ENCODE measurements at regions not wholly inside any gene's neighbourhood (a gene's known extent, or its start where the extent isn't known, plus 50 kb on each side); places are given as distances from the start of the nearest gene placed in this dataset.

- Histone ChIP-seq H3K4me1 (no peaks in the 10 kb centered on the region), H3K4me3 (no peak overlapping the region), H3K27me3 (no peaks in the 10 kb centered on the region), H3K27ac (no peak overlapping the region), H3K36me3 (ENCODE audit: low read depth, missing control alignments) (no peaks in the 10 kb centered on the region), H3K9me3 (no peaks in the 10 kb centered on the region)
- DNase-seq: no peak
- TF ChIP-seq POLR2A (IDR thresholded peaks at IDR 0.05): no peak
- TF ChIP-seq CTCF (IDR thresholded peaks at IDR 0.05): no peak
- intact Hi-C loops (cut with DNase I; ENCODE audit: low total_unique reads): no loop called here
- WGBS, 2 donors: 79 to 84% methylated on average over 4 of the region's 4 CpGs
These were observed 334.9 kb downstream of the BARHL2 start for GRCh38 chr1:90382161-90382560.

GRCh38 chr1:90381598-90381997, 335.5 kb downstream of the BARHL2 start:
- Histone ChIP-seq H3K4me3 (no peak overlapping the region), H3K27ac (no peak overlapping the region), H3K27me3 (no peaks in the 10 kb centered on the region), H3K36me3 (ENCODE audit: low read depth, missing control alignments) (no peaks in the 10 kb centered on the region), H3K9me3 (no peaks in the 10 kb centered on the region), H3K4me1 (no peaks in the 10 kb centered on the region)
- intact Hi-C loops (cut with DNase I; ENCODE audit: low total_unique reads): no loop called here
- WGBS, 2 donors: 88 to 89% methylated on average over 4 of the region's 4 CpGs
- TF ChIP-seq CTCF (IDR thresholded peaks at IDR 0.05) (no peak), POLR2A (IDR thresholded peaks at IDR 0.05) (no peak)
- no peak for DNase-seq

GRCh38 chr1:90371448-90371813, 345.7 kb downstream of the BARHL2 start:
- no peak for DNase-seq
- no peak for TF ChIP-seq CTCF (IDR thresholded peaks at IDR 0.05)
- no peak for TF ChIP-seq POLR2A (IDR thresholded peaks at IDR 0.05)
- Histone ChIP-seq H3K27ac (no peak overlapping the region), H3K9me3 (no peaks in the 10 kb centered on the region), H3K36me3 (ENCODE audit: low read depth, missing control alignments) (no peaks in the 10 kb centered on the region), H3K4me1 (no peaks in the 10 kb centered on the region), H3K4me3 (no peak overlapping the region), H3K27me3 (no peaks in the 10 kb centered on the region)
- WGBS, 2 donors: 88 to 93% methylated on average over 1 of the region's 1 CpG
- intact Hi-C loops (cut with DNase I; ENCODE audit: low total_unique reads): no loop called here

GRCh38 chr1:90370686-90371447, 346.2 kb downstream of the BARHL2 start:
- 88 to 92% methylated on average over 4 of the region's 4 CpGs for WGBS, 2 donors

More at GRCh38 chr1:90370686-90371447, 346.2 kb downstream of the BARHL2 start:
- Histone ChIP-seq H3K4me1 (no peaks in the 10 kb centered on the region), H3K27ac (no peak overlapping the region), H3K36me3 (ENCODE audit: low read depth, missing control alignments) (no peaks in the 10 kb centered on the region), H3K9me3 (no peaks in the 10 kb centered on the region), H3K4me3 (no peak overlapping the region), H3K27me3 (no peaks in the 10 kb centered on the region)
- intact Hi-C loops (cut with DNase I; ENCODE audit: low total_unique reads): no loop called here
- TF ChIP-seq CTCF (IDR thresholded peaks at IDR 0.05): no peak
- TF ChIP-seq POLR2A (IDR thresholded peaks at IDR 0.05): no peak
- no peak for DNase-seq
